IPS-18c (cell line): ENCODE measurements at regions not wholly inside any gene's neighbourhood (a gene's known extent, or its start where the extent isn't known, plus 50 kb on each side); places are given as distances from the start of the nearest gene placed in this dataset.

Experiments
- H3K4me3 ChIP-seq: 2 replicates; pipeline ENCODE4 v1.7.0; 2013; ENCODE audit warnings: low read depth, mild to moderate bottlenecking, low read length, moderate library complexity; ENCODE audit not compliant: insufficient read depth
- H3K9me3 ChIP-seq: one replicate; pipeline ENCODE4 v1.6.1; 2013; ENCODE audit warnings: mild to moderate bottlenecking, low read length, moderate library complexity; ENCODE audit not compliant: control insufficient read depth, insufficient read depth

GRCh38 chr1:50265790-50266314 lies 157.1 kb downstream of the ELAVL4 start:
- H3K9me3 ChIP-seq: no peaks in the 10 kb centered on the region
- no peak overlapping the region for H3K4me3 ChIP-seq

GRCh38 chr1:50264590-50264989 lies 155.9 kb downstream of the ELAVL4 start:
- Histone ChIP-seq H3K9me3 (peaks cover 2% of the 10 kb centered on the region), H3K4me3 (no peak overlapping the region)

GRCh38 chr1:50262436-50262835 lies 153.7 kb downstream of the ELAVL4 start:
- H3K9me3 ChIP-seq: peaks cover 2% of the 10 kb centered on the region
- no peak overlapping the region for H3K4me3 ChIP-seq

- Histone ChIP-seq H3K4me3 (no peak overlapping the region), H3K9me3 (peaks cover 2% of the 10 kb centered on the region)
Measured at GRCh38 chr1:50261951-50262350, 153.2 kb downstream of the ELAVL4 start.

GRCh38 chr1:50257940-50258685 lies 149.4 kb downstream of the ELAVL4 start:
- H3K9me3 ChIP-seq: peaks cover 2% of the 10 kb centered on the region
- no peak overlapping the region for H3K4me3 ChIP-seq

- no peak overlapping the region for H3K4me3 ChIP-seq
- peaks cover 2% of the 10 kb centered on the region for H3K9me3 ChIP-seq
Measured at GRCh38 chr1:50257029-50257428, 148.3 kb downstream of the ELAVL4 start.
